WTC11 (cell line): ENCODE measurements at regions not wholly inside any gene's neighbourhood (a gene's known extent, or its start where the extent isn't known, plus 50 kb on each side); places are given as distances from the start of the nearest gene placed in this dataset.

Experiments
- SP1 ChIP-seq: sonication (generic); formaldehyde crosslinking; conservative IDR thresholded peaks from 2 replicates; pipeline ENCODE4 v1.8.1; 2022; ENCODE audit warnings: missing genetic modification reagents
- TF ChIP-seq, protein P1 (sequence below): sonication (generic); formaldehyde crosslinking; conservative IDR thresholded peaks from 2 replicates; pipeline ENCODE4 v1.8.1; 2022; ENCODE audit warnings: mild to moderate bottlenecking, missing genetic modification reagents
- TF ChIP-seq, protein P2 (sequence below): fragments of 200-600 bp; IDR thresholded peaks from 2 replicates; pipeline ENCODE4 v1.8.0; 2022; ENCODE audit warnings: antibody characterized with exemption

DNA sequence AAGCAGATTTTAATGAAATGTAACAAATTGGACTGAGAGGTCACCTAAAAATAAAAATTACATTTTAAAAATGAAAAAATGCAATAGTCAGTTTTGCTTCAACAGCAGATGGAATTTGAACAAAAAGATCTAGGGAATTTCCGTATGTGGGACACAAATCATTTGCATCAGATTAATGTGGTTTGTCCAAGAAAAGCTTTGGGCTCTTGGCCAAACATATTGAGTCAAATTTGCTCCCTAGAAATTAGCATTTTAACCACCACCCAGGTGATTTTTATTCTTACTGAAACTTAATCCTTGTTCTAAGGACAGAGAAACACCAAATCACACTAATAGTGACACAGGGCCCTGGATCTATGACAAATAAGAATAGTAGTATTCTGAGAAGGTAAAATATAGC, 1477.8 kb downstream of the FAM181B start:
- TF ChIP-seq, protein P1, sequence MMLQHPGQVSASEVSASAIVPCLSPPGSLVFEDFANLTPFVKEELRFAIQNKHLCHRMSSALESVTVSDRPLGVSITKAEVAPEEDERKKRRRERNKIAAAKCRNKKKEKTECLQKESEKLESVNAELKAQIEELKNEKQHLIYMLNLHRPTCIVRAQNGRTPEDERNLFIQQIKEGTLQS (CRISPR knock-in tag), result no peak
- TF ChIP-seq, protein P2, sequence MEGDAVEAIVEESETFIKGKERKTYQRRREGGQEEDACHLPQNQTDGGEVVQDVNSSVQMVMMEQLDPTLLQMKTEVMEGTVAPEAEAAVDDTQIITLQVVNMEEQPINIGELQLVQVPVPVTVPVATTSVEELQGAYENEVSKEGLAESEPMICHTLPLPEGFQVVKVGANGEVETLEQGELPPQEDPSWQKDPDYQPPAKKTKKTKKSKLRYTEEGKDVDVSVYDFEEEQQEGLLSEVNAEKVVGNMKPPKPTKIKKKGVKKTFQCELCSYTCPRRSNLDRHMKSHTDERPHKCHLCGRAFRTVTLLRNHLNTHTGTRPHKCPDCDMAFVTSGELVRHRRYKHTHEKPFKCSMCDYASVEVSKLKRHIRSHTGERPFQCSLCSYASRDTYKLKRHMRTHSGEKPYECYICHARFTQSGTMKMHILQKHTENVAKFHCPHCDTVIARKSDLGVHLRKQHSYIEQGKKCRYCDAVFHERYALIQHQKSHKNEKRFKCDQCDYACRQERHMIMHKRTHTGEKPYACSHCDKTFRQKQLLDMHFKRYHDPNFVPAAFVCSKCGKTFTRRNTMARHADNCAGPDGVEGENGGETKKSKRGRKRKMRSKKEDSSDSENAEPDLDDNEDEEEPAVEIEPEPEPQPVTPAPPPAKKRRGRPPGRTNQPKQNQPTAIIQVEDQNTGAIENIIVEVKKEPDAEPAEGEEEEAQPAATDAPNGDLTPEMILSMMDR, result no peak
- TF ChIP-seq SP1, result no peak
